H1 (cell line): ENCODE measurements at regions not wholly inside any gene's neighbourhood (a gene's known extent, or its start where the extent isn't known, plus 50 kb on each side); places are given as distances from the start of the nearest gene placed in this dataset.

Source experiments
- CTCF ChIP-seq, 3 experiments: IDR thresholded peaks; 1 replicate in 2 of 3; 2 replicates in 1 of 3; pipeline versions ENCODE4 v1.5.1 to v1.6.1; 2011; ENCODE audit warnings: low read length in 3 of 3, mild to moderate bottlenecking in 3 of 3, inconsistent platforms in 2 of 3, low read depth in 1 of 3, moderate library complexity in 1 of 3; ENCODE audit not compliant: insufficient read depth in 1 of 3; ENCODE audit errors: control extremely low read depth in 1 of 3
- EGR1 ChIP-seq: IDR thresholded peaks from 2 replicates; pipeline ENCODE4 v1.6.1; 2011; ENCODE audit warnings: low read depth, low read length, borderline replicate concordance
- HDAC6 ChIP-seq: IDR thresholded peaks from one replicate; pipeline ENCODE4 v1.7.1; 2012; ENCODE audit warnings: low read depth, mild to moderate bottlenecking, inconsistent platforms, low read length, moderate library complexity
- PHF8 ChIP-seq: fragments of 200-600 bp; sonication (generic); conservative IDR thresholded peaks from 2 replicates; pipeline ENCODE4 v1.7.1; 2012; ENCODE audit warnings: low read depth, mild to moderate bottlenecking, inconsistent platforms, low read length, moderate library complexity
- RBBP5 ChIP-seq: IDR thresholded peaks from 2 replicates; pipeline ENCODE4 v1.7.1; 2012; ENCODE audit warnings: low read depth, mild to moderate bottlenecking, inconsistent platforms, low read length, moderate library complexity, borderline replicate concordance

GRCh38 chr17:72308744-72309385 lies 188.0 kb downstream of the SOX9 start (continued):
- no peak for TF ChIP-seq HDAC6
- no peak for TF ChIP-seq PHF8
- no peak for TF ChIP-seq EGR1
- no peak for TF ChIP-seq CTCF (IDR thresholded peaks at IDR 0.05; ENCODE audit: control extremely low read depth in 1 of 3, insufficient read depth in 1 of 3, low read depth in 1 of 3, low read length in 3 of 3)
- TF ChIP-seq RBBP5, result no peak
- TF ChIP-seq, all 59 proteins: peak for 0
